CD8-positive, alpha-beta memory T cell (primary cell): ENCODE measurements at regions not wholly inside any gene's neighbourhood (a gene's known extent, or its start where the extent isn't known, plus 50 kb on each side); places are given as distances from the start of the nearest gene placed in this dataset.
A peak's percentile ranks its signal among the peaks of the same experiment; 100 is the strongest.
"Not testable (repeated sequence)": the region's sequence is repeated elsewhere in the genome, so short reads cannot be mapped to it uniquely, and the experiment has no call there.

Experiments
- CTCF ChIA-PET: fragments of 350-600 bp; sonication (Branson Sonifier 250); formaldehyde crosslinking; loops from one replicate; lab custom pipeline; 2021; ENCODE audit warnings: antibody characterized with exemption; lab: Charles Lee
- POLR2A ChIA-PET: fragments of 350-600 bp; sonication (Branson Sonifier 250); formaldehyde crosslinking; loops from one replicate; lab custom pipeline; 2021; ENCODE audit warnings: antibody characterized with exemption; lab: Charles Lee
- DNase-seq, 5 donors: peaks; one replicate each; pipeline versions ENCODE4 v3.0.0 to v3.0.0-alpha.2; 2020 to 2022; ENCODE audit warnings: mixed read lengths in 1 of 5
- H3K27ac ChIP-seq: one replicate; pipeline ENCODE4 v1.7.0; 2013; ENCODE audit warnings: low read depth, mild to moderate bottlenecking, low read length, moderate library complexity
- H3K27me3 ChIP-seq: 2 replicates; pipeline ENCODE4 v1.7.0; 2013; ENCODE audit warnings: low read length, mild to moderate bottlenecking; ENCODE audit not compliant: insufficient read depth, poor library complexity, severe bottlenecking
- H3K36me3 ChIP-seq: 2 replicates; pipeline ENCODE4 v1.7.0; 2013; ENCODE audit warnings: mild to moderate bottlenecking, low read length, moderate library complexity; ENCODE audit not compliant: insufficient read depth
- H3K4me1 ChIP-seq: 2 replicates; pipeline ENCODE4 v1.7.0; 2013; ENCODE audit warnings: mild to moderate bottlenecking, low read length, moderate library complexity; ENCODE audit not compliant: insufficient read depth
- H3K4me3 ChIP-seq: 2 replicates; pipeline ENCODE4 v1.7.0; 2013; ENCODE audit warnings: mild to moderate bottlenecking, low read length
- H3K9me3 ChIP-seq: 2 replicates; pipeline ENCODE4 v1.7.0; 2013; ENCODE audit warnings: mild to moderate bottlenecking, low read length
- H3K27ac Mint-ChIP-seq, 8 donors: one replicate each; pipeline ENCODE4 v1.8.0; 2020 to 2021; ENCODE audit warnings: mixed read lengths in 8 of 8, mild to moderate bottlenecking in 6 of 8, inconsistent platforms in 3 of 8, moderate library complexity in 3 of 8
- H3K27me3 Mint-ChIP-seq, 2 donors: one replicate each; pipeline ENCODE4 v1.8.0; 2020 to 2021; ENCODE audit warnings: mixed read lengths in 2 of 2, mild to moderate bottlenecking in 1 of 2, moderate library complexity in 1 of 2
- H3K36me3 Mint-ChIP-seq, 3 donors: one replicate each; pipeline ENCODE4 v1.8.0; 2020 to 2021; ENCODE audit warnings: mixed read lengths in 3 of 3, inconsistent platforms in 1 of 3, mild to moderate bottlenecking in 1 of 3
- H3K4me1 Mint-ChIP-seq, 3 donors: one replicate each; pipeline ENCODE4 v1.8.0; 2020 to 2021; ENCODE audit warnings: mixed read lengths in 3 of 3, inconsistent platforms in 1 of 3, mild to moderate bottlenecking in 1 of 3
- H3K4me3 Mint-ChIP-seq, 7 donors: one replicate each; pipeline ENCODE4 v1.8.0; 2020 to 2021; ENCODE audit warnings: mixed read lengths in 7 of 7, mild to moderate bottlenecking in 6 of 7, moderate library complexity in 4 of 7, inconsistent platforms in 2 of 7
- H3K9me3 Mint-ChIP-seq, 5 donors: one replicate each; pipeline ENCODE4 v1.8.0; 2020 to 2022; ENCODE audit warnings: mixed read lengths in 5 of 5, mild to moderate bottlenecking in 3 of 5, moderate library complexity in 2 of 5, inconsistent platforms in 1 of 5

DNA sequence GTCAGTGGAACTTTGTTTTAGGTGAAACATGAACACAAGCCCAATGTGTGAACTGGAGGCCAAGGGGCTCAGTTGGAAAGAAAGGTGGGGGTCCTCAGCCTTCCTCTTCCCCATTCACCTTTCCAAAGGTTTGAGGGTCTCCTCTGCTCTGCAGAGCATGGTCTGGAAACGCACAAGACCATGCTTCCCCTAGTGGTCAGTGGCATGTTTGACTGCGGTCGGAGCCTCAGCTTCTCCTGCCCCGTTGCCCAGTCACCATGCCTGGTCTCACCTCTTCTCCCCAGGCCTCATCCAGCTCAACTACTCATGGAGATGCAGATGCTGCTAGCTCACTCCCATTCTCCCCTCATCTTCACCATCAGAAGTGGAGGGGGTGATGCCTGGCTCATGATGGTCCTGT lies 340.3 kb downstream of the GADD45G start:
- H3K4me3 Mint-ChIP-seq = no peak overlapping the region
- H3K27ac Mint-ChIP-seq = no peak overlapping the region
- H3K9me3 Mint-ChIP-seq = no peaks in the 10 kb centered on the region
- H3K27me3 Mint-ChIP-seq = peaks cover 11 to 28% of the 10 kb centered on the region in 2 donors
- H3K4me1 Mint-ChIP-seq = no peaks in the 10 kb centered on the region
- CTCF ChIA-PET = no interaction called here
- no peaks in the 10 kb centered on the region for H3K4me1 ChIP-seq
- POLR2A ChIA-PET = no interaction called here
- no peak overlapping the region for H3K4me3 ChIP-seq
- H3K27me3 ChIP-seq = no peaks in the 10 kb centered on the region
- no peaks in the 10 kb centered on the region for H3K36me3 ChIP-seq
- no peaks in the 10 kb centered on the region for H3K36me3 Mint-ChIP-seq
- H3K27ac ChIP-seq = no peak overlapping the region
- no peak for DNase-seq
- H3K9me3 ChIP-seq = no peaks in the 10 kb centered on the region

DNA sequence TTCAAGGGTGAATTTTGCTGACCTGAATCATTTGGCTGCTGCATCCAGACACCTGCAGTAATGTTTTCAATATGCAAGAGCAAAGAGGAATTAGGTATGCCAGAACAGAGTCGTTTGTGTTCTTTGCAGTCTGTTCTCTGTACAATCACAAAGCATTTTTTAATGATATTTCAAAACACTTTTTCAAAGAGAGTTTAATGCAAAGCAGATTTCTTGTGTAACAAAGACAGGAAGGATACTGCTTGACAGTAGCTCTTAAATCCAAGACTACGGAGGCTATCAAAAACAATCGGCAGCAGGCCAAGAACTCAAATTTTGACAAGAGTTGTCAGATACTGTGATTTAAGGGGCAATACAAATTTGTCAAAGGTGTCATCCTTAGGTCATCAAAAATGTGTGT lies 341.9 kb downstream of the GADD45G start:
- no peaks in the 10 kb centered on the region for H3K36me3 Mint-ChIP-seq
- H3K9me3 ChIP-seq = no peaks in the 10 kb centered on the region
- no peaks in the 10 kb centered on the region for H3K9me3 Mint-ChIP-seq
- H3K27ac ChIP-seq = no peak overlapping the region
- H3K27ac Mint-ChIP-seq = no peak overlapping the region
- H3K4me1 Mint-ChIP-seq = no peaks in the 10 kb centered on the region
- DNase-seq = no peak
- H3K36me3 ChIP-seq = no peaks in the 10 kb centered on the region
- no peaks in the 10 kb centered on the region for H3K27me3 ChIP-seq
- CTCF ChIA-PET = no interaction called here
- POLR2A ChIA-PET = no interaction called here
- H3K4me1 ChIP-seq = no peaks in the 10 kb centered on the region
- peaks cover 9 to 23% of the 10 kb centered on the region in 2 donors for H3K27me3 Mint-ChIP-seq
- no peak overlapping the region for H3K4me3 Mint-ChIP-seq
- no peak overlapping the region for H3K4me3 ChIP-seq

DNA sequence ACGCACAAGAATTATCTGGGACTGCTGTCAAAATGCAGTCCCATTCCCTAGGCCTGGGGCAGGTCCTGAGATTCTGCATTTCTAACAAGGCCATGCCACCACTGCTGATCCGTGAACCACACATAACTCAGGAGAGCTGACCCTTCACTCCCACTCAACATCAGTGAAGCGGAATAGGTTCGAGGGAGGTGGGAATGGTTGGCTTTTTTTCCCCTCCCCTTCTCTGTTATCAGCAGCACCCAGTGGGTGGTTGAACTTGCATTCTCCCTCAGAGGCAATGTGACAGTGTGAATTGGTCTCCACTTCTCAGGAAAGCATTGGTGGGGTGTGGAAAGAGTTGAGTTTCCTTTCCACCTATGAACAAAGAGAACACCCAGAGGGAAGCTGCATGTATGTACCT lies 344.3 kb downstream of the GADD45G start:
- no peaks in the 10 kb centered on the region for H3K9me3 Mint-ChIP-seq
- Histone ChIP-seq H3K27me3 (no peaks in the 10 kb centered on the region), H3K4me1 (no peaks in the 10 kb centered on the region), H3K4me3 (no peak overlapping the region), H3K27ac (no peak overlapping the region), H3K9me3 (no peaks in the 10 kb centered on the region), H3K36me3 (no peaks in the 10 kb centered on the region)
- no peaks in the 10 kb centered on the region for H3K36me3 Mint-ChIP-seq
- H3K4me3 Mint-ChIP-seq = no peak overlapping the region
- H3K27me3 Mint-ChIP-seq = peaks cover 0 to 9% of the 10 kb centered on the region in 2 donors
- H3K27ac Mint-ChIP-seq = no peak overlapping the region
- CTCF ChIA-PET = no interaction called here
- no peak for DNase-seq
- POLR2A ChIA-PET = no interaction called here
- H3K4me1 Mint-ChIP-seq = peaks cover 9 to 12% (median 11%) of the 10 kb centered on the region in 3 donors

DNA sequence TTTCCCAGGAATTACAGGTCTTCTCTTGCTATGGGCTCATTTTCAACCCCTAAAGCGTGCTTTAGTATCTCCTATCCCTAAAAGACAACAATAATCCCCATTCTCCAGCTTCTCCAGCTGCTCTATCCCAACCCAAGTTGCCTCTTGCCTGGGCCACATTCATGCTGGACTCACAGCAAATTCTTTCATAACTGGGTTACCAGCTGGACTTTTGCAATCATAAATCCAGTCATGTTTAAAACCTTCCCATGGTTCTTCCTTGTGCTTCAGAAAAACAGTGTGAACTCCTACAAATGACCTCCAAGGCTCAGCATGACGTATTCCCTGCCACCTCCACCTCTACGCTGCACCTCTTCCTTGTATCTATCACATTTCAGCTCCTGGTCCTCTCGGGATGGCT lies 346.9 kb downstream of the GADD45G start:
- no peak overlapping the region for H3K4me3 Mint-ChIP-seq
- H3K27ac ChIP-seq = no peak overlapping the region
- CTCF ChIA-PET = no interaction called here
- no peaks in the 10 kb centered on the region for H3K36me3 Mint-ChIP-seq
- peaks cover 9 to 15% (median 12%) of the 10 kb centered on the region in 3 donors for H3K4me1 Mint-ChIP-seq
- H3K36me3 ChIP-seq = no peaks in the 10 kb centered on the region
- no peak overlapping the region for H3K4me3 ChIP-seq
- H3K27me3 Mint-ChIP-seq = no peaks in the 10 kb centered on the region
- no peak for DNase-seq
- POLR2A ChIA-PET = no interaction called here
- no peaks in the 10 kb centered on the region for H3K4me1 ChIP-seq
- H3K9me3 Mint-ChIP-seq = no peaks in the 10 kb centered on the region
- H3K27me3 ChIP-seq = no peaks in the 10 kb centered on the region
- H3K9me3 ChIP-seq = no peaks in the 10 kb centered on the region
- no peak overlapping the region for H3K27ac Mint-ChIP-seq

DNA sequence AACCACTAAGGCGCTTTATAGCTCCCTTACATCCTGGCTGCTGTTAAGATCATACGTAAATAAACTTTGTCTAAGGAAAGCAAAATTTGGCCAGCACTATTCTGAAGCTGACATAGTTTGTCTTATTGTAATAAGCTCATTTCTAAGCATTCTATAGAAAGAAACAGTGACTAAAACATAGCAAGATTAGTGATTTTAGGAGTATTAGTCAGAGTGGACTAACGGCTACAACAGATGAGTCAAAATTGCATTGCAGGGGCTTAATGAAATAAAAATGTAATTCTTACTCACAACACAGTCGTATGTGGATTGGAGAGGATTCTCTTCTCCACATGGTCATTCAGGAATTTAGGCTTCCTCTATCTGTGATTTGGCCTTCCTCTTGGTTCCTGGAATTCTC lies 347.6 kb downstream of the GADD45G start:
- H3K27ac Mint-ChIP-seq = no peak overlapping the region

DNA sequence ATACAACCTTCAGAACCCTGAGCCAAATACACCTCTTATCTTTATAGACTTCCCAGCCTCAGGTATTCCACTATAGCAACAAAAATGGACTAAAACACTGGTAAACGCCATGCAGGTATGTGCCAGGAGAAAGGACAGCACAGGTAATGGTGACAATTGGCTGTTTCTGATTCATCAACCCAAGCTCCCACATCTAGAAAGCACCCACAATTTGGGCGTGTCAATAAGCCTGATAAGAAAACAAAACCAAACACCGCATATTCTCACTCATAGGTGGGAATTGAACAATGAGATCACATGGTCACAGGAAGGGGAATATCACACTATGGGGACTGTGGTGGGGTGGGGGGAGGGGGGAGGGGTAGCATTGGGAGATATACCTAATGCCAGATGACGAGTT lies 348.5 kb downstream of the GADD45G start:
- H3K9me3 ChIP-seq, H3K36me3 Mint-ChIP-seq, H3K9me3 Mint-ChIP-seq, H3K27me3 Mint-ChIP-seq, POLR2A ChIA-PET, CTCF ChIA-PET, H3K27me3 ChIP-seq, H3K27ac ChIP-seq, H3K36me3 ChIP-seq, H3K4me3 ChIP-seq, H3K4me1 ChIP-seq: not testable (repeated sequence)
- Mint-ChIP-seq H3K27ac (peak overlapping the region in 3 of 8 donors; percentile 18 to 59 (median 52)), H3K4me3 (peak overlapping the region in 3 of 7 donors; percentile 3 to 39 (median 17)), H3K4me1 (peaks cover 9 to 17% (median 12%) of the 10 kb centered on the region in 3 donors)
- DNase-seq = peak in 1 of 5 donors; percentile 58

More for the DNA sequence above, 347.6 kb downstream of the GADD45G start:
- Histone ChIP-seq H3K27ac (no peak overlapping the region), H3K9me3 (no peaks in the 10 kb centered on the region), H3K36me3 (no peaks in the 10 kb centered on the region), H3K4me1 (no peaks in the 10 kb centered on the region), H3K27me3 (no peaks in the 10 kb centered on the region), H3K4me3 (no peak overlapping the region)
- Mint-ChIP-seq H3K27me3 (peaks cover 0 to 1% of the 10 kb centered on the region in 2 donors), H3K4me3 (no peak overlapping the region), H3K9me3 (no peaks in the 10 kb centered on the region), H3K36me3 (no peaks in the 10 kb centered on the region), H3K4me1 (peaks cover 9 to 17% (median 12%) of the 10 kb centered on the region in 3 donors)
- CTCF ChIA-PET = no interaction called here
- no peak for DNase-seq
- POLR2A ChIA-PET = no interaction called here

DNA sequence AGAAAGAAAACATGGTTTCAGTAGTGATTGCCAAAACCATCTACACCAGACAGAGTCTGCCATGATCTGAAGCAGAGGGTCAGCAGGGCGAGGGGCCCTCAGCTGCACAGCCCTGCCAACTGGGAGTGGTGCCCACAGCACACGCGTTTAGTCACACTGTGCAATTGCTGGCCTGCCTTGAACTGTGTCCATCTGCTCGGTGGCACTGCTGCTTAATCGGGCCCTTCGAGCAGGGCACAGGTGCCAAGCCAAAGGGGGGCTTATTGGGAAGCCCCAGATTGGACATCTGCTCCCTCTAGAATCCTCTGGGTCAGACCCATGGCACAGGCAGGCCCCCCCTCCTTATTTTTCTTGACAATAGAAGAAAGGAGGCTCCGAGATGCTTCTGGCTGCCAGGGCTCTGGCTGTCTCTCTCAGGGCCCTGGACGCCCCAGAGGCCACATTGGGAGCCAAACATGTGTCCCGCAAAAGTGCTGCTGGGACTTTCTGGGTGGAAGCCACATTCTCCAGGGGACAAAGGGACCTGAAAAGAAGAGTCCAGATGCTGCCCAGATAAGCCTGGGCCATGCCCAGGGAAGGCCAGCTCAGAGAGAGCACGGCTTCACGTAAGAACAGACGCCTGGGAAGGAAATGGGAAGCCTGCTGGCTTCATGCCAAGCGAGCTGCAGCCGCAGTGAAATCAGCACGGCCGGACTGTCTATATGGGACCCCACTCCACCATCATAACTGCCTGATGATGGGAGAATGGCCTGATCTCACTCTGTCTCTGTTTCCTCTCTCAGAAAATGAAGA lies 349.2 kb downstream of the GADD45G start:
- Mint-ChIP-seq H3K4me3 (no peak overlapping the region), H3K9me3 (no peaks in the 10 kb centered on the region), H3K36me3 (no peaks in the 10 kb centered on the region), H3K27me3 (peaks cover 0 to 1% of the 10 kb centered on the region in 2 donors), H3K4me1 (peaks cover 9 to 17% (median 12%) of the 10 kb centered on the region in 3 donors), H3K27ac (no peak overlapping the region)
- H3K36me3 ChIP-seq = no peaks in the 10 kb centered on the region
- ChIA-PET CTCF (no interaction called here), POLR2A (no interaction called here)
- H3K27me3 ChIP-seq = no peaks in the 10 kb centered on the region
- no peak for DNase-seq
- no peak overlapping the region for H3K27ac ChIP-seq
- no peaks in the 10 kb centered on the region for H3K9me3 ChIP-seq
- H3K4me3 ChIP-seq = no peak overlapping the region
- no peaks in the 10 kb centered on the region for H3K4me1 ChIP-seq

DNA sequence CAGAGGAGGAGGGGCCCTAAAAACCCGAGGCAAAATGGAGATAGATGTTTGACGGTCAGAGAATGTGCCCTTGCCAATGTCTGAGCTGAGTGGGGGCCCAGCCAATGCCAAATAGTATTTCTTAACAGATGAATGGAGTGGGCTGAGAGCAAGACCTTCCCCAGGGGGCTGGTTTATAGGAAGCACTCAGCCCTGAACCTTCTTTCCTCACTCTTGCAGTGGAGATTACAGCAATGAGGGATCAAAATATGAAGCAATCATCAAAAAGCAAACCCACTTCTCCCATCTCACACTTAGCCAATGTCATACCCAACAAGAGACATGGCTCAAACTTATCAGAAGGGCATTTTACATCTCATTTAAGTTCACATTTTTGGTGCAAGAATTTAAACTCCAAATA lies 350.3 kb downstream of the GADD45G start:
- no peak overlapping the region for H3K27ac Mint-ChIP-seq
- Histone ChIP-seq H3K4me3 (no peak overlapping the region), H3K27ac (no peak overlapping the region), H3K9me3 (no peaks in the 10 kb centered on the region), H3K36me3 (no peaks in the 10 kb centered on the region), H3K4me1 (no peaks in the 10 kb centered on the region), H3K27me3 (no peaks in the 10 kb centered on the region)
- no peak overlapping the region for H3K4me3 Mint-ChIP-seq
- peaks cover 9 to 17% (median 12%) of the 10 kb centered on the region in 3 donors for H3K4me1 Mint-ChIP-seq
- peaks cover 0 to 3% of the 10 kb centered on the region in 2 donors for H3K27me3 Mint-ChIP-seq
- ChIA-PET POLR2A (no interaction called here), CTCF (no interaction called here)
- no peaks in the 10 kb centered on the region for H3K36me3 Mint-ChIP-seq
- H3K9me3 Mint-ChIP-seq = no peaks in the 10 kb centered on the region
- no peak for DNase-seq
